ENCODE measurements at regions not wholly inside any gene's neighbourhood (a gene's known extent, or its start where the extent isn't known, plus 50 kb on each side); places are given as distances from the start of the nearest gene placed in this dataset.

- TF ChIP-seq CTCF (conservative IDR thresholded peaks at IDR 0.05; ENCODE audit: low read depth, low read length) (no peak), USF2 (IDR thresholded peaks at IDR 0.05; ENCODE audit: low read depth, low read length) (no peak), MAFK (IDR thresholded peaks at IDR 0.05; ENCODE audit: low read depth, low read length) (no peak), CEBPB (IDR thresholded peaks at IDR 0.05; ENCODE audit: low read depth, low read length) (no peak), ELK1 (IDR thresholded peaks at IDR 0.05; ENCODE audit: borderline replicate concordance, low read depth, low read length) (no peak), POLR2A (IDR thresholded peaks at IDR 0.05; ENCODE audit: low read depth, low read length) (no peak), BHLHE40 (IDR thresholded peaks at IDR 0.05; ENCODE audit: low read depth, low read length) (no peak)
These were observed 183.3 kb upstream of the PCSK5 start for GRCh38 chr9:75707191-75707590.
